A673 (cell line): ENCODE measurements at regions not wholly inside any gene's neighbourhood (a gene's known extent, or its start where the extent isn't known, plus 50 kb on each side); places are given as distances from the start of the nearest gene placed in this dataset.

Experiments
- EZH2 ChIP-seq: fragments of 200-600 bp; sonication (generic); IDR thresholded peaks from 2 replicates; pipeline ENCODE4 v1.6.1; 2017; ENCODE audit warnings: borderline replicate concordance, low read depth, mild to moderate bottlenecking, mixed read lengths, antibody characterized with exemption, low read length; ENCODE audit not compliant: poor library complexity, severe bottlenecking
- TF ChIP-seq, protein P1 (sequence below): fragments of 300-800, 200-600 bp; sonication (generic); conservative IDR thresholded peaks from 2 replicates; pipeline ENCODE4 v1.5.1; 2017; ENCODE audit warnings: low read depth, mild to moderate bottlenecking, antibody characterized with exemption, low read length, moderate library complexity, mixed read lengths

DNA sequence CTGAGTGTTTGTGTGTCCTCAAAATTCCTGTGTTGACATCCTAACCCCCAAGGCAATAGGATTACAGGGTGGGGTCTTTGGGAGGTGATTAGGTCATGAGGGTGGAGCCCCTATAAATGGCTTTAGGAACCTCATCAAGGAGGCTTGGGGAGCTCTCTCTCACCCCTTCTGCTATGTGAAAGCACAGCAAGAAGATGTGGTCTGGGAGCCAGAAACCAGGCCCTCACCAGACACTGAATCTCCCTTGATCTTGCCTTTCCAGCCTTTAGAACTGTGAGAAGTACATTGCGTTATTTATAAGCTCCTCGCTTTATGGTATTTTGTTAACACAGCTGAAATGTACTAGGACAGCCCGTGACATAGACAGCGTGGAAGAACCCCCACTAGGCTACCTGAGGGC lies 712.0 kb upstream of the SGCG start:
- TF ChIP-seq, protein P1, sequence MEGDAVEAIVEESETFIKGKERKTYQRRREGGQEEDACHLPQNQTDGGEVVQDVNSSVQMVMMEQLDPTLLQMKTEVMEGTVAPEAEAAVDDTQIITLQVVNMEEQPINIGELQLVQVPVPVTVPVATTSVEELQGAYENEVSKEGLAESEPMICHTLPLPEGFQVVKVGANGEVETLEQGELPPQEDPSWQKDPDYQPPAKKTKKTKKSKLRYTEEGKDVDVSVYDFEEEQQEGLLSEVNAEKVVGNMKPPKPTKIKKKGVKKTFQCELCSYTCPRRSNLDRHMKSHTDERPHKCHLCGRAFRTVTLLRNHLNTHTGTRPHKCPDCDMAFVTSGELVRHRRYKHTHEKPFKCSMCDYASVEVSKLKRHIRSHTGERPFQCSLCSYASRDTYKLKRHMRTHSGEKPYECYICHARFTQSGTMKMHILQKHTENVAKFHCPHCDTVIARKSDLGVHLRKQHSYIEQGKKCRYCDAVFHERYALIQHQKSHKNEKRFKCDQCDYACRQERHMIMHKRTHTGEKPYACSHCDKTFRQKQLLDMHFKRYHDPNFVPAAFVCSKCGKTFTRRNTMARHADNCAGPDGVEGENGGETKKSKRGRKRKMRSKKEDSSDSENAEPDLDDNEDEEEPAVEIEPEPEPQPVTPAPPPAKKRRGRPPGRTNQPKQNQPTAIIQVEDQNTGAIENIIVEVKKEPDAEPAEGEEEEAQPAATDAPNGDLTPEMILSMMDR, result no peak
- no peak for TF ChIP-seq EZH2
